IPS-15b (cell line): ENCODE measurements at regions not wholly inside any gene's neighbourhood (a gene's known extent, or its start where the extent isn't known, plus 50 kb on each side); places are given as distances from the start of the nearest gene placed in this dataset.
"Not testable (repeated sequence)": the region's sequence is repeated elsewhere in the genome, so short reads cannot be mapped to it uniquely, and the experiment has no call there.

Experiments used
- H3K27me3 ChIP-seq: one replicate; pipeline ENCODE4 v1.6.1; 2013; ENCODE audit warnings: low read length; ENCODE audit not compliant: control insufficient read depth, insufficient read depth
- H3K36me3 ChIP-seq: one replicate; pipeline ENCODE4 v1.6.1; 2013; ENCODE audit warnings: low read length; ENCODE audit not compliant: control insufficient read depth, insufficient read depth
- H3K4me1 ChIP-seq: one replicate; pipeline ENCODE4 v1.6.1; 2013; ENCODE audit warnings: mild to moderate bottlenecking, low read length; ENCODE audit not compliant: control insufficient read depth, insufficient read depth
- H3K4me3 ChIP-seq: one replicate; pipeline ENCODE4 v1.5.1; 2013; ENCODE audit warnings: low read depth, low read length
- H3K9ac ChIP-seq: one replicate; pipeline ENCODE4 v1.6.1; 2013; ENCODE audit warnings: low read depth, mild to moderate bottlenecking, low read length
- H3K9me3 ChIP-seq: one replicate; pipeline ENCODE4 v1.6.1; 2013; ENCODE audit warnings: mild to moderate bottlenecking, low read length; ENCODE audit not compliant: control insufficient read depth, insufficient read depth

- H3K9ac ChIP-seq, H3K4me1 ChIP-seq, H3K36me3 ChIP-seq, H3K4me3 ChIP-seq, H3K9me3 ChIP-seq: not testable (repeated sequence)
- peaks cover 24% of the 10 kb centered on the region for H3K27me3 ChIP-seq
These were observed 122.1 kb downstream of the SPAG6 start for GRCh38 chr10:22467393-22467792.

GRCh38 chr10:22468570-22469320, 123.4 kb downstream of the SPAG6 start:
- Histone ChIP-seq H3K36me3 (no peaks in the 10 kb centered on the region), H3K4me3 (no peak overlapping the region), H3K27me3 (peaks cover 37% of the 10 kb centered on the region), H3K4me1 (no peaks in the 10 kb centered on the region), H3K9ac (no peak overlapping the region), H3K9me3 (no peaks in the 10 kb centered on the region)

- Histone ChIP-seq H3K4me3 (no peak overlapping the region), H3K27me3 (peaks cover 80% of the 10 kb centered on the region), H3K9me3 (no peaks in the 10 kb centered on the region), H3K36me3 (no peaks in the 10 kb centered on the region), H3K9ac (no peak overlapping the region), H3K4me1 (no peaks in the 10 kb centered on the region)
These were observed 127.7 kb downstream of the SPAG6 start for GRCh38 chr10:22473044-22473443.

- Histone ChIP-seq H3K27me3 (peaks cover 84% of the 10 kb centered on the region), H3K4me1 (no peaks in the 10 kb centered on the region), H3K9me3 (no peaks in the 10 kb centered on the region), H3K9ac (no peak overlapping the region), H3K4me3 (no peak overlapping the region), H3K36me3 (no peaks in the 10 kb centered on the region)
These were observed 128.2 kb downstream of the SPAG6 start for GRCh38 chr10:22473459-22473858.

- H3K4me3 ChIP-seq: peak overlapping the region; percentile 46
- no peaks in the 10 kb centered on the region for H3K36me3 ChIP-seq
- H3K9me3 ChIP-seq: no peaks in the 10 kb centered on the region
- H3K4me1 ChIP-seq: no peaks in the 10 kb centered on the region
- no peak overlapping the region for H3K9ac ChIP-seq
- peaks cover 96% of the 10 kb centered on the region for H3K27me3 ChIP-seq
These were observed 130.6 kb downstream of the SPAG6 start for GRCh38 chr10:22475651-22476600.

- Histone ChIP-seq H3K4me3 (peak overlapping the region; percentile 46), H3K9me3 (no peaks in the 10 kb centered on the region), H3K9ac (no peak overlapping the region), H3K27me3 (peaks cover 98% of the 10 kb centered on the region), H3K4me1 (no peaks in the 10 kb centered on the region), H3K36me3 (no peaks in the 10 kb centered on the region)
These were observed 131.5 kb downstream of the SPAG6 start for GRCh38 chr10:22476601-22477321.

- Histone ChIP-seq H3K9me3 (no peaks in the 10 kb centered on the region), H3K4me3 (peak overlapping the region; percentile 46), H3K9ac (no peak overlapping the region), H3K27me3 (peaks cover 95% of the 10 kb centered on the region), H3K4me1 (peaks cover 2% of the 10 kb centered on the region), H3K36me3 (no peaks in the 10 kb centered on the region)
These were observed 132.3 kb downstream of the SPAG6 start for GRCh38 chr10:22477334-22478287.

GRCh38 chr10:22478555-22479334, 133.4 kb downstream of the SPAG6 start:
- peak overlapping the region; percentile 46 for H3K4me3 ChIP-seq
- H3K36me3 ChIP-seq: no peaks in the 10 kb centered on the region
- no peaks in the 10 kb centered on the region for H3K9me3 ChIP-seq
- H3K27me3 ChIP-seq: peaks cover 84% of the 10 kb centered on the region
- peaks cover 2% of the 10 kb centered on the region for H3K4me1 ChIP-seq
- no peak overlapping the region for H3K9ac ChIP-seq

GRCh38 chr10:22479419-22479818, 134.1 kb downstream of the SPAG6 start:
- no peaks in the 10 kb centered on the region for H3K36me3 ChIP-seq
- H3K27me3 ChIP-seq: peaks cover 77% of the 10 kb centered on the region
- H3K9ac ChIP-seq: no peak overlapping the region
- no peak overlapping the region for H3K4me3 ChIP-seq
- no peaks in the 10 kb centered on the region for H3K9me3 ChIP-seq
- H3K4me1 ChIP-seq: peaks cover 2% of the 10 kb centered on the region

GRCh38 chr10:22481106-22481505, 135.8 kb downstream of the SPAG6 start:
- no peak overlapping the region for H3K9ac ChIP-seq
- peaks cover 2% of the 10 kb centered on the region for H3K4me1 ChIP-seq
- no peak overlapping the region for H3K4me3 ChIP-seq
- no peaks in the 10 kb centered on the region for H3K36me3 ChIP-seq
- no peaks in the 10 kb centered on the region for H3K9me3 ChIP-seq
- H3K27me3 ChIP-seq: peaks cover 60% of the 10 kb centered on the region
